RWPE2 (cell line): ENCODE measurements at regions not wholly inside any gene's neighbourhood (a gene's known extent, or its start where the extent isn't known, plus 50 kb on each side); places are given as distances from the start of the nearest gene placed in this dataset.

ENCODE experiments used
- ATAC-seq: fragments of 200-7000 bp; cut with Tn5 transposase; 3 replicates; pipeline ENCODE4 v1.9.1; 2021; ENCODE audit warnings: low read depth
- DNase-seq: peaks from one replicate; pipeline ENCODE4 v3.0.0-alpha.2; 2020; ENCODE audit warnings: low spot score
- H3K27ac ChIP-seq: fragments of 450-650 bp; 2 replicates; pipeline ENCODE4 v1.5.1; 2017; ENCODE audit warnings: mild to moderate bottlenecking; ENCODE audit not compliant: poor library complexity, severe bottlenecking
- H3K27me3 ChIP-seq: fragments of 250-450 bp; sonication (Bioruptor Pico); 2 replicates; pipeline ENCODE4 v1.5.1; 2021; ENCODE audit warnings: mild to moderate bottlenecking, moderate library complexity; ENCODE audit not compliant: insufficient read depth, poor library complexity, severe bottlenecking
- H3K36me3 ChIP-seq: fragments of 250-450 bp; sonication (Bioruptor Pico); 2 replicates; pipeline ENCODE4 v1.5.1; 2020; ENCODE audit warnings: low read depth, mild to moderate bottlenecking, moderate library complexity
- H3K4me1 ChIP-seq: fragments of 250-450 bp; sonication (Bioruptor Pico); 2 replicates; pipeline ENCODE4 v1.5.1; 2021; ENCODE audit warnings: mild to moderate bottlenecking, moderate library complexity; ENCODE audit not compliant: insufficient read depth, poor library complexity, severe bottlenecking
- H3K4me3 ChIP-seq: fragments of 250-450 bp; sonication (Bioruptor Pico); 2 replicates; pipeline ENCODE4 v1.5.1; 2021; ENCODE audit warnings: mild to moderate bottlenecking, moderate library complexity; ENCODE audit not compliant: severe bottlenecking
- H3K9me3 ChIP-seq: fragments of 250-450 bp; sonication (Bioruptor Pico); 2 replicates; pipeline ENCODE4 v1.5.1; 2021; ENCODE audit warnings: mild to moderate bottlenecking, moderate library complexity; ENCODE audit not compliant: severe bottlenecking
- CTCF ChIP-seq: fragments of 450-650 bp; IDR thresholded peaks from one replicate; pipeline ENCODE4 v1.5.1; 2017; ENCODE audit warnings: mild to moderate bottlenecking, moderate library complexity; ENCODE audit not compliant: poor library complexity, severe bottlenecking

- peak; percentile 70 for ATAC-seq
- H3K9me3 ChIP-seq: no peaks in the 10 kb centered on the region
- H3K27me3 ChIP-seq: no peaks in the 10 kb centered on the region
- H3K4me3 ChIP-seq: peak overlapping the region; percentile 10
- peaks cover 22% of the 10 kb centered on the region for H3K4me1 ChIP-seq
- H3K27ac ChIP-seq: peak overlapping the region; percentile 21
- DNase-seq: peak; percentile 77
- TF ChIP-seq CTCF: no peak
- 0 out of 2 replicates have a peak, but pooled peaks cover 3% of the 10 kb centered on the region for H3K36me3 ChIP-seq
These were observed 63.7 kb downstream of the GPX5 start for GRCh38 chr6:28589234-28589956.

- DNase-seq: no peak
- Histone ChIP-seq H3K27ac (no peak overlapping the region), H3K4me1 (peaks cover 22% of the 10 kb centered on the region), H3K4me3 (no peak overlapping the region), H3K27me3 (no peaks in the 10 kb centered on the region), H3K36me3 (no peaks in the 10 kb centered on the region), H3K9me3 (no peaks in the 10 kb centered on the region)
- TF ChIP-seq CTCF: no peak
- ATAC-seq: no peak
These were observed 64.3 kb downstream of the GPX5 start for GRCh38 chr6:28589957-28590349.

GRCh38 chr6:28597217-28597835 is 71.6 kb downstream of the GPX5 start:
- H3K36me3 ChIP-seq: no peaks in the 10 kb centered on the region
- H3K27me3 ChIP-seq: no peaks in the 10 kb centered on the region
- H3K4me3 ChIP-seq: peak overlapping the region; percentile 40
- ATAC-seq: peak; percentile 80
- no peaks in the 10 kb centered on the region for H3K9me3 ChIP-seq
- H3K27ac ChIP-seq: peak overlapping the region; percentile 25
- H3K4me1 ChIP-seq: no peaks in the 10 kb centered on the region
- no peak for DNase-seq
- TF ChIP-seq CTCF: no peak

- peak overlapping the region; percentile 40 for H3K4me3 ChIP-seq
- H3K27me3 ChIP-seq: no peaks in the 10 kb centered on the region
- DNase-seq: no peak
- H3K4me1 ChIP-seq: no peaks in the 10 kb centered on the region
- H3K36me3 ChIP-seq: no peaks in the 10 kb centered on the region
- ATAC-seq: peak; percentile 72
- H3K27ac ChIP-seq: peak overlapping the region; percentile 25
- H3K9me3 ChIP-seq: no peaks in the 10 kb centered on the region
- no peak for TF ChIP-seq CTCF
These were observed 72.4 kb downstream of the GPX5 start for GRCh38 chr6:28597924-28598722.
